HG02884 (cell line): ENCODE measurements at regions not wholly inside any gene's neighbourhood (a gene's known extent, or its start where the extent isn't known, plus 50 kb on each side); places are given as distances from the start of the nearest gene placed in this dataset.
"Not testable (repeated sequence)": the region's sequence is repeated elsewhere in the genome, so short reads cannot be mapped to it uniquely, and the experiment has no call there.

Experiments
- ATAC-seq: cut with Tn5 transposase; IDR thresholded peaks from one replicate; pipeline ENCODE4 v1.9.1; 2021; ENCODE audit warnings: mild to moderate bottlenecking, moderate library complexity; ENCODE audit not compliant: unreplicated experiment

DNA sequence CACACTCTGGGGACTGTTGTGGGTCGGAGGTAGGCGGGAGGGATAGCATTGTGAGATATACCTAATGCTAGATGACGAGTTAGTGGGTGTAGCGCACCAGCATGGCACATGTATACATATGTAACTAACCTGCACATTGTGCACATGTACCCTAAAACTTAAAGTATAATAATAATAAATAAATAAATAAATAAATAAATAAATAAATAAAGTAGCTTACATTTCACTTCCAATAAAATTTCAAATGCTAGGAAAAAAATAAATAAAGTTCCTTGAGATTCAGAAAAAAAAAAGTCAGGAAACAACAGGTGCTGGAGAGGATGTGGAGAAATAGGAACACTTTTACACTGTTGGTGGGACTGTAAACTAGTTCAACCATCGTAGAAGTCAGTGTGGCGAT, 353.5 kb upstream of the UBE2E2 start:
- ATAC-seq, result not testable (repeated sequence)

DNA sequence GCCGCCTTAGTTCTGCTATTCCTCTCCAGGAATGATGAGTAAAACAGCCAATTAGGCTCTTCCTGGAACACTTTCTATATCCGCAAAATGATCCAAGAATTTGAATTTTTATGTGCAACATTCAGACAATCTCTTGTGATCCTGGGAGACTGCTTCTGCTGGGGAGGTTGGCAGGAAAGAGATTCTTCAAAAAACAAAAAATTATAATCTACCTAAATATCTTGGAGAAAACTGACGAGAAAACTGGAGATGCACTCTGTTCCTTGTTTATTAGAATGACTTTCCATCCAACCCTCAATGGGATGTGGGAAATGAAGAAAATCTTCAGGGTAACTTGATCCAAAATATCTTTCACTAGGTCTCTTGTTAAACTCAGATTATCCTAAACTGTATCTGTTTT, 346.3 kb upstream of the UBE2E2 start:
- ATAC-seq, result no peak

DNA sequence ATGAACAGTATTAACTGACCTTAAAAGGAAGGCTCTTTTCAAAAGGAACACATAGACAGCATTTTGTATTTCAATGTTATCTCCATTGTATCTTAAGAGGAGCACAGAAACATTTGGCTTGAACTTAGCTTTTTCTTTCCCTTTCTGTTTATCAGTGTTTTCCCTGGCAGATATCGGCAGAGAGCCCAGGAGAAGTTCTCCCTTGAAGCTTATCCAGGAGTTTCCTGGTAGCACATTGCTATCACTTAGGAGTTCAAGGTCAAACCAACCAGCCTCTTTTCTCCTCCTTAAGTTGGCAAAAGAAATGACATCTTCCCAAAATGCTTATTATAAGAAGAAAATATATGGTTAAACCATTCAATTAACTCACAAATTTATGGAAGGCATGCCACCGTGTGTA, 344.6 kb upstream of the UBE2E2 start:
- no peak for ATAC-seq

DNA sequence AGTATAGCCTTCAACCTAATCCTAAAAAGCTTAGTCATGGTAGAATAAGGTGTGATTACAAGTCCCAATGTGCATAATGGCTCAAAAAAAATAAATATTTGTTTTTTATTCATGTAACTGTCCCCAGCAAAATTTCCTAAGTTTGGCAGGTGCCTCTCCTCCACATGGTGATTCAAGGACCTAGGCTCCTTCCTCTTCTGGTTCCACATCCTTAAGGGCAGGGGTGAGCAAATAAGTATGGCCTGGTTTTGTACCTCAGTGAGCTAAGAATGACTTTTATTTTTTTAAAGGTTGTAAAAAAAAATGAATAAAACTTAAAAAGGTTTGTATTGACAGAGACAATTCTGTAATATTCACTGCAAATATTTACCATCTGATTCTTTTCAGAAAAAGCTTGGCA, 343.5 kb upstream of the UBE2E2 start:
- ATAC-seq, result no peak

DNA sequence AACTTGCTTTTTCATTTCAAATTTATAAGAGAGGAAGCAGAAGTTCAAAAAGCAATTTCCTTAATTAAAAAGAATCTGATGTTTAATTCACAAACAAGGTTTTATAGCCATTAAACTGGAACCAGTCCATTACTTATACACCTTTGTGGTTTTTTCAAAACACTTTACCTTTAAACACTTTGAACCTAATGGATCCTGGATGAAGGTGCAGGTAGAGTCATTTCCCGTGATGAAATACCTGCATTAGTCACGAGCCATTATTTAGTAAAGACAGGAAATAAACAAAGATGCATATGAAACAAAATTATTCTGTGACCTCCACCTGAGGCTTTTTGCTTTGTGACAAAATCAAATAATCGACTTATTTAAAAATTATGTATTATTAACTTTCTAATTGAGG, 341.7 kb upstream of the UBE2E2 start:
- ATAC-seq, result no peak

DNA sequence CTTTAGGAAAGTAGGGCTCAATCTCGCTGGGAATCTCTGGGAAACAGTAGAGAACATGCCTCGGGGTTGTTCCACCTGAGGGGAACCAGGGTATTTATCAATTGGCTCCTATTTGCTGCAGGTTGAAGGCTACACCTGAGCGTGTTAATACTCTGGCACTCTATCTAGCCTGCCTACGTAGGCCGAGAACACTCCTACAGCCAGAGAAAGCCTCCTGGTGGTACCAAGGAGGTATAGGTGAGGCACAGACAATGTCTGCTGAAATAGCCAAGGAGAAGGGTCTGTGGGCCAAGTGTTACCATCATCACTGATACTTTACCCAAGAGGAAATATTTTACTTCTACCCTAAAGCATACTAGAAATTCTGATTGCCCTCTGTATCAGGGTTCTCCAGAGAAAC, 341.0 kb upstream of the UBE2E2 start:
- ATAC-seq, result no peak

DNA sequence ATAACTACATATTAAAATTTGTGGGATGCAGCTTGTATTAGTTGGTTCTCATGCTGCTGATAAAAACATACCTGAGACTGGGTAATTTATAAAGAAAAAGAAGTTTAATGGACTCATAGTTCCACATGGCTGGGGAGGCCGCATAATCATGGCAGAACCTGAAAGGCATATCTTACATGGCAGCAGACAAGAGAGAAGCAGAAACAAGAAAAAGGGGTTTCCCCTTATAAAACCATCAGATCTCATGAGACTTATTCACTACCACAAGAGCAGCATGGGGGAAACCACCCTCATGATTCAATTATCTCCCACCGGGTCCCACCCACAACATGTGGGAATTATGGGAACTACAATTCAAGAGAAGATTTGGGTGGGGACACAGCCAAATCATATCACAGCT, 320.3 kb upstream of the UBE2E2 start:
- not testable (repeated sequence) for ATAC-seq

DNA sequence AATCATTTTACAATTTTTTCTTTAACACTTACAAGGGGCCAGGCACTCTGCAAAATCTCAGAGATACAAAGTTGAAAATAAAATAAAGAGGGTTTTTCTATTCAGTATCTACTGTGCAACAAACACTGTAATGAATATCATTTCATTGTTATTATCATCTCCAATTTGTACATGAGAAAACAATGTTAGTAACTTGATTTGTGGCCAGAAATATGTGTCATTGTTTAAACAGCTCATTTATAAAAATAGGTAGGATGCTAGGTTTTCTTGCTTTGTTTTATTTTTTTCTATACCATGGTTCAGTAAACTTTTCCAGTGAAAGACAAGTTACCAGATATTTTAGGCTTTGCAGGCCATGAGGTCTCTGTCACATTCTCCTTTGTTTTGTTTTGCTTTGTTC, 318.1 kb upstream of the UBE2E2 start:
- ATAC-seq, result no peak

DNA sequence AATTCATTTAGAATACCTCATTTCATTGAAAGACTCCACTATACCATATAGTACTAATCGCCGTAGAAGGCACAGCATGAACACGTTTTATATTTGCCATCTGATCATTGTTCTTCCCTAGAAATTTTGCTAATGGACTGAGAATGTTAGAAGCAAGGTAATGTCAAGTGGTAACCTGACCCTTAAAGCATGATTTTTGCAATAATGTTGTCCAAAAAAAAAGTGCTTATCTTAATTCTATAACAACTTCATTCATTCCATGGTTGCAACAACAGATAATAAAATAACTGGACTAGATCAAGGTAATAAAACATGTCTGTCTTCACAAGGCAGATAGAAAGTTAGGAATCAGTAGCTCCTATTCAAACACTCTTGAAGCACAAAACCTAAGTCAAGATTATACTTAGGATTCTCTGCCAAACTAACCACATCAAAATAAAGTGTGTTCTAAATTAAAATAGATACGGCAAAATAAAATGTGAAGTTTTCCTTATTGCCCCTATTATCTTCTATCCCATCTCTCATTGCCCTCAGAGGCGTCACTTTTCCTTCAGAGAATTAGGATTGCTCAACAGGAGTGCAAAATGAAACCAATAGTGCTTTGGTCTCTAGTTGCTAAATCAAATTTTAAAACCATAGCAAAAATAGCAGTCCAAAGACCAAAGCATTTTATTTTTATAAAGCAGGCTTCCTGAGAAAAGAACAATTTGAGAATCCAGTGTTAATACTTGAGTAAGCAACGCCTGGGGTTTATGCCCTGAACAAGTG, 317.4 kb upstream of the UBE2E2 start:
- ATAC-seq, result no peak

DNA sequence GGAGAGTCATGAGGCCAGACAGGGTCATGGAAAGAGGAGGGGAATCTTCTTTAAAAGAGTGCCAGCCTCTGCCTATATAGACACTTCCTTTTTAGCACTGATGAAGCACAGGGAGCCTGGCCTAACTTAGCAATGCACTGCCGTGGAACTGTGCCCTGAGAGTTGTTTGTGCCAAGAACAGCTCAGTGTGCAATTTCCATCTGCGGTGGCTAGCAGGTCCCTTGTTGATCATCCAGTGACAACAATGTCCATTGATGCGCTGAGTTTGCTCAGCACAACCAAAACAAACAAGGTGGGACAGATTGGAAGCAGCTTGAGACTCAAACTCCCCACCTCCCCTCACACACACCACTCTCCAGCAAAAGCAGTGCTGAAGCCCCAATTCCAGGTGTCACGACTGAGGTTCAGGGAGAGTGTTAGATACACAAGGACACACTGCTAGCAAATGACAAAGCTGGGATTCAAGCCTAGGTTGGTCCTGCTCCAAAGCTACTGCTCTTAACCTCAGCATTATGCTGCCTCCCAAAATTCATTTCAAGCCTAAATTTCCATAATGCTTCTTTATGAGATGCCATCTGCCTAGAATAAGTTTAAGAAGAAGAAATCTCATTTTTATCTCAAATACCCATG, 316.6 kb upstream of the UBE2E2 start:
- ATAC-seq, result no peak

DNA sequence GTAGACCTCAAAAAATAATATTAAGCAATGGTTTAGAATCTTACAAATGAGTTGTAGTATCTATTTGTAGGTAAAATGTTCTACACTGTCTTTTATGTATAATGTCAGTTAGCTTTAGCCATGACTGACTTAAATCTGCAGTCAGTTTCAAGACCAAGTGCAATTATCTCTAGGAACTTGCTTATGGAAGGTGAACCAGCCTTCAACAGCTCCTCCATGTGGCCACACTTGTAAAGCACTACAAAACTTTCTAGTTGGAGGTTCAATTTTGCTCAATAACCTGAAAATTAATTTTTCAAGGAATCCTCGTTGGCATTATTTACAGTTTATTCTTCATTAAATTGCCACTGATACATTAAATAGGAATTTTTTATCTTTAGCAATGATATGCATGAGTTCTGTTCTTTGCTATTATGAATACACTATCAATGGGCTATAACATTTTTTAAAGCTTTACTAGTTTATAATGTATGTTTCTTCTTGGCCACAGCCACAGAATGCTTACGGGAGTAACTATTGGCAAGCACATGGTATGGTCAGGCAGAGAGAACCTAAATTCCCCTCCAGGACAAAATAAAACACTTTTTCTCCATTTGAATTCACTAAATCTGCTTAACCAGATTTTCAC, 315.3 kb upstream of the UBE2E2 start:
- no peak for ATAC-seq

DNA sequence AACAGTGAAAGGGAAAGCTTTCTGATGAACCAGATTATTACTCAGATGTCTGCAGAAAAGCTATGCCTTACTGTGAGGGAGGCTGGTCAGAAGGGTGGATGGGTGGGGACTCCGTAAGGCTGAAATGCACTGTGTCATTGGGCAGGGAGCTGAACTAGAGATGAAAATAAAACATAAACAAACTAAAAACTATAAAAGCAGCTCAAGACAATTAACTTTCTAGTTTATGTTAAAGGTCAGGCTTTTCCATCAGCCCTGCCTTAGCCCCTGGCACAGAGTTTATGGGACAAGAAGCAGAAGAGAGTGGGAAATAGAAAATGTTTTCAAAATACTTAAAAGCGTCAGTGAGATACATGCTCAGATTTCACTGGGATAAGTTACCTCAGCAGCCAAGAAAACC, 310.0 kb upstream of the UBE2E2 start:
- no peak for ATAC-seq

DNA sequence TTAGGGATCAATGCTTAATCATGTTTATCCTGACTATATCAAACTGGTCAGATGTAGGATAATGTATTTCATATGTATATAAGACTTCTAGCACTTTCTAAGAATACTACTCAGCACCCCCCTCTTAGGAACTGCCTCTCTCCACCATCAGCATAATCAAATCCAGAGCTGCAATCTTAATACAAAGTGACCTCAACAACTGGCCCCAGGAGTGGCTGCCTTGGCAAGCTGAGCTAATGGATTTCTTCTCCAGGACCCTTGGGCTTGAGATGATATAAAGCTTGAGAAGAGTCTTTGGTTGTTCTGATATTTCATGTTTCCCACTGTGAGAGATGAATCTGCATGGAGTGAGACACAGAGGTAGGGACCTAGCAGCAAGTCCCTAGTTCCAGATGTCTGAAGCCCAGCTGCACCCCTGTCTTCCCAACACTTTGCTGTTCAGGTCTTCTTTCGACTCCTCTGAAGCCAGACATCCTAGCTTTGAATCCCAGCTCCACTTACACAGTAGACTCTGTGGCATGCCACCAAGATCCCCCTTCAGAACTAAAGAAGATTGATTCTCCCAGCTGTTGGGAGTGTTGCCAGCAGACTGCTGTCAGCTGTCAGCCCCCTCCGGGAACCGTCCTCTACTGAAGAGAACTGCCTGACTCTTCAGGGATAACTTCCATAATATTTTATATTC, 309.3 kb upstream of the UBE2E2 start:
- no peak for ATAC-seq

DNA sequence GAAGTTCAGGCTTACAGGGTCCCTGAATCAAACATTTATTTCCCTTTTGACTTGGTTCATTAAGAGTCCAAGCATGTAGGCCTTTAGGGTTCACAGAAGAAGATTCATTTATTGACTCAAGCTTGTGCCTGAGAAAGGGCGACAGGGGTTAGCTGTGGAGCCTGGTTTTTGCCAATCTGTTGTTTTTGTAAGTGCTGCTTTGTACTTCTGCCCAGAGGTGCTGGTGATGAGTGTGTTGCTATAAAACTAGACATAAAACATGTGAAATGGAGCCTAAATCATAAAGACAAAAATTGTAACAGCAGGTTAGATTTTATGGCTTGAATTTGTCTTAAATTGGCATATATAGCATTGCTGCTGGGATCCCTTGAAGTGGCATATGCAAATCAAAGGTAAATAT, 308.3 kb upstream of the UBE2E2 start:
- ATAC-seq, result no peak

DNA sequence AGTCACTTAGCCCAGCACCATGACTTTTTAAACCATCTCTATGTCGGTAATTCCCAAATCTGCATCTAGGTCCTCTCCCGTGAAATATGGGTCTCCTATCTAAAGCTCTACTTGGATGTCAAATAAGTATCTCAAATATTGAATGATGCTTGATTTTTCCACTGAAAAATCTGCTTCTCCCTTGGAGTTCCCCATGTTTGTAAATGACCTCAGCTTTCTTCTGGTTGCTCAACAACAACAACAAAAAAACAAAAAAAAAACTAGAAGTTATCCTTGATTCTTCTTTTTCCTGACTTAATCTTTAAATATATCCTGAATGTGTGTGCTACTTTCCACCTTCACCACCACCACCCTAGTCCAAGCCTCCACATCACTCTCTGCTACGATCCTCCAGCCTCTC, 307.5 kb upstream of the UBE2E2 start:
- no peak for ATAC-seq

DNA sequence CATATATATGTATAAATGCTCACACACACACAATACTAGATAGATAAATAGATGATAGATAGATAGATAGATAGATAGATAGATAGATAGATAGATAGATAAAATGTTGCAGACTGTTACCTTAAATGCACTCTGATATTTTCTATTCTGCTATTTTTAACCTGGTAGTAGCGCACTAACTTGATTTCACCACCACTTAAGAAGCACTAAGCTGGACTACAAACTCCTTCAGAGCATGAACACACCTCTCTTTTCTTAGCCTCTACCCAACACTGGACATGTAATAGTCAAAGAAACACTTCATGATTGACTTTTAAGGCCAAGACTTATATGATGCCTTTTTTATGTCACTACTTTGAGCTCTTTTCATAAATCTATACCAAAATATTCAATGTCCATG, 304.6 kb upstream of the UBE2E2 start:
- ATAC-seq, result no peak

DNA sequence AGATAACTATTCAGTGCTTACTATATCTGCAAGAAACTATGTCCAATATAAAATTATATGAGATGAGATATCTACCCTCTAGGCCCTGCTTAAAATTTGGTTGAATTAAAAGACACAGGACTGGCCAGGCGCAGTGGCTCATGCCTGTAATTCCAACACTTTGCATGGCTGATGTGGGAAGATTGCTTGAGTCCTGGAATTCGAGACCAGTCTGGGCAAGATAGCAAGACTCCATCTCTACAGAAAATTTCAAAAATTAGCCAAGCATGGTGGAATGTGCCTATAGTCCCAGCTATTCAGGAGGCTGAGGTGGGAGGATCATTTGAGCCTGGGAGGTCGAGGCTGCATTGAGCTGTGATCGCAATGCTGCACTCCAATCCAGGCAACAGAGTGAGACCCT, 303.7 kb upstream of the UBE2E2 start:
- ATAC-seq, result no peak

DNA sequence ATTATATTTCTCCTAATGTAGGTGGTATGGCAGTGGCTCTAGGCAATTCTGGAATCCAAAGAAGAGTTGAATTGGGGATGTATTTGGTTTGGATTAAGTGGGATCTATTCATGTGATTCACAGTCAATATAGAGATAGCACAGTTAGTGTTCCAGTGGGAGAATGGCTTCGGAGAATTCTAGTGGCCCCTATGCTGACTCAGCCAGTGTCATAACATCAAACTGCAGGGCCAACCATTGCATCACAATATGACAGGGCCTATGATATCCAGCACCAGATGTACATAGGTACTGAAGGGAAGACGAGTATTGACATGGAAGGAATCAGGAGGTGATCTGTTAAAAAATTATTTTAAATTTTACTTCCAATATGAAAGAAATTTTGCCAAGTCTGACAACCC, 302.8 kb upstream of the UBE2E2 start:
- ATAC-seq, result no peak

DNA sequence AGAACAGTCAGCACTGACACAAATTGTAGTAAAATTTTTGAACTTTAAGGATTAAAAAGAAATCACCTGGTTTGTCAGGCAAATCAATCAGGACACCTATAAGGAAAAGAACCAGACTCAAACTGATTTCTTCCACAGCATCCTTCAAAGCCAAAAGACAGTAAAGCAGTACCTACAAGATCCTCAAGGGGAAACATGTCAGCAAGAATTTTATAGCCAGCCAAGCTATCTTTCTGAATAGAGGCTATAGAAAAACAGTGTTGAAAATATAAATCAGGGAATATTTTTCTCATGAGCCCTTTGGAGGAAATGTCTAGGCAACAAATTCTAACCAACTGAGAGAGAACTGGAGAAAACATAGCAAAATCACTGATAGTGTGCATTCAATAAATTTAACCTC, 301.4 kb upstream of the UBE2E2 start:
- no peak for ATAC-seq

DNA sequence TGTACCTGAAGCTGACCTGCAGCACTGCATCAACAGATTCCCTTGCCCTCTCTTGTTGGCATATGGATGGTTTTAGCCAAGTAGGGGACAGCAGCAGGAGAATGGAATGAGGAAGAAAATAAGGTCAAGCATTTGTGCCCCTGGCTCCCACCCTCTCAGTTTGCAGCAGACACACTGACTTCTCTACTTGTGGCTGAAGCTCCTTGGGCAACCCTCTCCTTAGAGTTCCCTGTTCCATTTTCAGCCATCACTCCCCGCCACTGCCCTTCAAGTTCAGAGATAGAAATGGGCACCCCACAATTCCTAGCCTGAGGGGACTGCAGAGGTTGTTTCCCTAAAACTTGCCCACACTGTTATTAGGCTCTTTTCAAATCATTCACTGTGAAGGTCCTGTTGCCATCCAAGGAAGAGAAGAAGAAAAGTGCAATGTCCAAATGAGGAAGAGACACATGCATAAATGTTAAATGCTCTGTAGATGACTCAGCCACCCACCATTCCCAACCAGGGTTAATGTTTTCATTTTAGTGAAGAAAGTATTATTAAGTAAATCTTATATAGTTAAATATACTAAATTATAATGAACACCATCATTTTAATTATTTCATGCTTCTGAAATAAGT, 295.9 kb upstream of the UBE2E2 start:
- no peak for ATAC-seq

DNA sequence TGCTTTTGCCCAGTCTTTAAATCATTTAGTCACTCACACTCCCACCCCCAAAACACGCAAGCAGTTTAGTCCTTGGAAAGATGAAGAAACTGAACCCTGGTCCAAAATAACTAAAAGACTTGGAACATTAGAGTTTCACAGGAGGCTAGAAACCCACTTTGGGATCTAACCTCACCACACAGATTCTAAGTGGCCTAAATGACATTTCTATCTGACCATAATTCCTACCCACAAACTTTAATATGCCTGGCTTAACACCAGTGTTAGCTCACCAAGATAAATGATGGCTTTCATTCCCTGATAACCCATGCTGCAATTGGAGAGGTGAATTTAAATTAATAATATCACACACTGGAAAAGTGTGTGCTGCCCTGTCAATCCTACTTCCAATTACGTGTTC, 295.3 kb upstream of the UBE2E2 start:
- ATAC-seq, result no peak
